Skeletal muscle tissue (tissue), 3 donors: ENCODE measurements at regions not wholly inside any gene's neighbourhood (a gene's known extent, or its start where the extent isn't known, plus 50 kb on each side); places are given as distances from the start of the nearest gene placed in this dataset.
"Not testable (repeated sequence)": the region's sequence is repeated elsewhere in the genome, so short reads cannot be mapped to it uniquely, and the experiment has no call there.

ENCODE experiments used
- H3K27ac ChIP-seq: one replicate; pipeline ENCODE4 v1.7.0; 2013; ENCODE audit warnings: mild to moderate bottlenecking, low read depth, low read length, inconsistent platforms
- H3K27me3 ChIP-seq, 3 donors: one replicate each; pipeline ENCODE4 v1.7.0; 2013; ENCODE audit warnings: low read length in 3 of 3; ENCODE audit not compliant: control insufficient read depth in 3 of 3, insufficient read depth in 3 of 3
- H3K36me3 ChIP-seq, 3 donors: one replicate each; pipeline ENCODE4 v1.7.0; 2013; ENCODE audit warnings: low read length in 3 of 3; ENCODE audit not compliant: control insufficient read depth in 3 of 3, insufficient read depth in 3 of 3
- H3K4me1 ChIP-seq, 3 donors: one replicate each; pipeline ENCODE4 v1.7.0; 2013; ENCODE audit warnings: low read length in 3 of 3, mild to moderate bottlenecking in 3 of 3; ENCODE audit not compliant: control insufficient read depth in 3 of 3, insufficient read depth in 3 of 3
- H3K4me3 ChIP-seq, 3 donors: one replicate each; pipeline ENCODE4 v1.7.0; 2013; ENCODE audit warnings: low read length in 3 of 3
- H3K9ac ChIP-seq, 3 donors: one replicate each; pipeline ENCODE4 v1.7.0; 2013; ENCODE audit warnings: low read length in 3 of 3, mild to moderate bottlenecking in 3 of 3, moderate library complexity in 2 of 3, low read depth in 1 of 3
- H3K9me3 ChIP-seq, 3 donors: one replicate each; pipeline ENCODE4 v1.7.0; 2013; ENCODE audit warnings: low read length in 3 of 3; ENCODE audit not compliant: control insufficient read depth in 3 of 3
- donor health status: Osteomylitis.

DNA sequence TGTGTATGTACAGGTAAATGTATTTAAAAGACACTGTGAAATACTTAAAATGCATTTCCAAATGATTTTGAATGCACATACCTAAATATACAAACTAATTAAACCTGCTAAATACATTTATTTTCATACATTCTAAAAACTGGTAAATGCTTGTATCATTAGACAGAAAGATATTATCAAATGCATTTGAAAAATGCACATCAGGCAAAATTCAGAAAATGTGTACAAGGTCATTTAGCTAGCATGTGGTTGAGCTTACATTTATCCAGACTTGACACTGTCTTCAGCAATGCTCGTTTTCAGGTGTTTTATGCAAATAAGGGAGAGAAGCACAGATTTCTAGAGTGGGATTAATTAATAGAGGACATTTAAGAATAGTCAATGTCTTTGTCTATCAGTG, 374.2 kb downstream of the SUCLG1 start:
- Histone ChIP-seq H3K4me1 (no peaks in the 10 kb centered on the region), H3K27me3 (no peaks in the 10 kb centered on the region), H3K9ac (no peak overlapping the region), H3K27ac (no peak overlapping the region), H3K36me3 (no peaks in the 10 kb centered on the region), H3K4me3 (no peak overlapping the region), H3K9me3 (no peaks in the 10 kb centered on the region)

DNA sequence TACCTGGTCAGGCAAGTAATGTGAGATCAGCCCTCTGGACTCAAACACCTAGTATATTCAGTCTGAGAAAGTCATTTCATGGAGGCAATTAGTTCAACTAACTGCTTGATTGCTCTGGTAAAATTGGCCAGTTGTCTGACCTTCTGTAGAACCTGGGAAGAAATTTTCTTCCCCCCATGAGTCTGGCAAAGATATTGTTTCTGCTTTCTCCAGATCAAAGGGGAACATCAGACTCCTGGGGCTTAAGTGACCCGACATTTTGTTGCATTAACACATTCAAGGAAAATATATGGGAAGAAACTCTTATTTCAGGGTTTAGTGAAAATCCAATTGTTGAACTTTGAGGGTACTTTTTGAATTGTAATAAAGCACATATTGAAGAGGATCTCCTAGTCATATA, 375.1 kb downstream of the SUCLG1 start:
- Histone ChIP-seq H3K4me1 (no peaks in the 10 kb centered on the region), H3K36me3 (no peaks in the 10 kb centered on the region), H3K9ac (no peak overlapping the region), H3K27me3 (no peaks in the 10 kb centered on the region), H3K9me3 (no peaks in the 10 kb centered on the region), H3K4me3 (no peak overlapping the region), H3K27ac (no peak overlapping the region)

DNA sequence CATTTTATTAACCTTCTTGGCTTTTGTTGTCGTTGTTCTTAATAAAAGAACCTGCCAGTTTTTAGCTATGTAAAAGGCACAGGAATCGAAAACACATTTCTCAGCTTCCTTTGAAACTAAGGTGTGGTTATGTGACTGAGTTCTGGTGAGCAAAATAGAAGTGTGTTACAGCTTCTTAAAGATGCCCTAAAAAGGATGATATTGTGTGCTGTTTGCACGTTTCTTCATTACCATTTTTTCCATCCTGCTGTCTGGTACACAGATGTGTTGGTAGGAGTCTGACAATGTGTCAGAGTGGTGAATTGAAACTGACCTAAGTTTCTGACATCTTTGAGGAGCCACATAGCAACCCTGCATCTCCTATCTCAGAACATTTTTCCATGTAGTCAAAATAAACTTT, 380.6 kb downstream of the SUCLG1 start:
- H3K9me3 ChIP-seq: no peaks in the 10 kb centered on the region
- H3K4me3 ChIP-seq: no peak overlapping the region
- no peak overlapping the region for H3K9ac ChIP-seq

DNA sequence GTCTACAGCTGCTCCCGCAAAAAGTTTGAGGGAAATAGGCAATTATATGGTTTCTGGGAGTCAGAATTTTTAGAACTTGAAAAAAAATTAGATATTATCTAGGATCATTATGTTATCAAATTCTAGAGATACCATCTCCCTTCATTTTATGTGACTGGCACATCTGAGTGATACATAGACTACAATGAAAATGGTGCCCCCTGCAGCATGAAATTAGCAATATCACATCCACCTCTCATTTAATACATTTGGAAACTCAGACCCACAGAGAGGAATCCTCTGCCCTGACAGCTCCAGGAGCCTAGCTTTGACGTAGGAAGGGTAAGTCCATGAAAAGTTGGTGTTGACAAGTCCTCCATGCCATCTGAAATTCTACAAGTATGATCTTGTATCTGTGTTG, 381.6 kb downstream of the SUCLG1 start:
- no peaks in the 10 kb centered on the region for H3K36me3 ChIP-seq
- no peaks in the 10 kb centered on the region for H3K4me1 ChIP-seq
- H3K9me3 ChIP-seq: no peaks in the 10 kb centered on the region
- H3K27me3 ChIP-seq: no peaks in the 10 kb centered on the region
- H3K4me3 ChIP-seq: no peak overlapping the region
- H3K9ac ChIP-seq: no peak overlapping the region
- no peak overlapping the region for H3K27ac ChIP-seq

More for the DNA sequence above, 380.6 kb downstream of the SUCLG1 start:
- Histone ChIP-seq H3K36me3 (no peaks in the 10 kb centered on the region), H3K27me3 (no peaks in the 10 kb centered on the region), H3K27ac (no peak overlapping the region), H3K4me1 (no peaks in the 10 kb centered on the region)

DNA sequence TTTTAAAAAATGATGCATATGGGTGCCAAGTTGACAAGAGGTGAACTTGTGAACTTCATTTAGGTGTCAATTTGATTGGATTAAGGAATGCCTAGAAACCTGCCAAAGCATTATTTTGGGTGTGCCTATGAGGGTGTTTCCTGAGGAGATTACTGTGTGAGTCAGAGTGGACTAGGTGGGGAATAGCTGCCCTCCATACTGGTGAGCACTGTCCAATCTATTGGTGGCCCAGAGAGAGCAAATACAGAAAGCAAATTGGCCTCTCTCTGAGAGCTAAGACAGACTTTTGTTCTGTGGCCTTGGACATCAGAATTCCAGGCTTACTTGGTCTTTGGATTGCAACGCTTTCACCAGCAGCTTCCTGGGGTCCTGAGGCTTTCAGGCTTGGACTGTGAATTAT, 388.0 kb downstream of the SUCLG1 start:
- Histone ChIP-seq H3K4me1 (no peaks in the 10 kb centered on the region), H3K27ac (no peak overlapping the region), H3K36me3 (no peaks in the 10 kb centered on the region), H3K27me3 (no peaks in the 10 kb centered on the region), H3K4me3 (no peak overlapping the region), H3K9me3 (no peaks in the 10 kb centered on the region), H3K9ac (no peak overlapping the region)

DNA sequence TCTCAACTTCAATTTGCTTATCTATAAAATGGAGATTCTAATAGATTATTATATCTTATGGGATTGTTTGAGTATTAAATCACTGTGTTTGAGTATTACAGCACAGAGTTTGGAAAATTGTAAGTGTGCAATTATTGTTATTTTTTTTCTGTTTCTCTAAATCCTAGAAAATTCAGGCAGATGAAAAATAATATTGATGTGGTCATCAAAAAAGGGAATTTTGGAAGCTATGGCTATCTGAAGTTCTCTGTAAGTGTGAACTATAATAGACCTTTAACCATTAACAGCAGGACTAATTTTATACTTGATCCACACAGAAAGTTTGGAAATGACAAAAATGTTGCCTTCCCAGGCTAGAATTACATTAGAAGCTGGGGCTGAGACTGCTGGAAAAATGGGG, 393.2 kb downstream of the SUCLG1 start:
- no peak overlapping the region for H3K27ac ChIP-seq
- no peak overlapping the region for H3K4me3 ChIP-seq
- H3K36me3 ChIP-seq: no peaks in the 10 kb centered on the region
- no peaks in the 10 kb centered on the region for H3K27me3 ChIP-seq
- no peaks in the 10 kb centered on the region for H3K9me3 ChIP-seq
- no peaks in the 10 kb centered on the region for H3K4me1 ChIP-seq
- no peak overlapping the region for H3K9ac ChIP-seq

DNA sequence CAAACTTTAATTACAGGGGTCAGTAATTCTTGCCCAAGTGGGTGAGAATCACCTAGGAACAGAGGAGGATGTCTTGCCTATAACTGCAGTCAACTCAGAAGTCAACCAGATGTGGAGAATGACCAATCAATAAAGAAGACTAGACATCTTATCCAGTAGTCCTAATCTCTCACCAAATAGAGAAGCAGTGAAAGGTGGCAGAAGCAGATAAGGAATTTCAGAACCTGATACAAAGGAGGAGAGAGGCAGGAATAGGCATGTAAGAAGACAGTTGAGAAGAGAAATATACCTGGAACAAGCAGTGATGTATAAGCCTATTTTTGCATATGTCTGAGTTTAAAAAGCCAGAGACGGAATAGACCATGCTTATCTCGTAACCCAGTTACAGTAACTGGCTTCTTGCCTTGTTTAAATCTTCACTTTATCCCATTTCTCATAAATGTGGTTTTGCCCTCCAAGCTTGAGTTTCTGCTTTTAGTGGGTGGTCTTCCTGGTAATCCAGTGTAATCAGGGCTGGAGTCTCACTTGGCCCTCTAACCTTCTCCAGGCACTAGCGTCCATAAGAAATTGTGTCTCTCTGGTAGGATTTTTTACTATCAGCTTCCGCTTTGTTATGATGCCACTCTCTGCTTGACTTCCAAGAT, 401.0 kb downstream of the SUCLG1 start:
- no peak overlapping the region for H3K9ac ChIP-seq
- H3K27me3 ChIP-seq: no peaks in the 10 kb centered on the region
- H3K4me3 ChIP-seq: no peak overlapping the region
- H3K4me1 ChIP-seq: peaks cover 0 to 2% (median 0%) of the 10 kb centered on the region in 3 donors
- H3K9me3 ChIP-seq: no peaks in the 10 kb centered on the region
- no peaks in the 10 kb centered on the region for H3K36me3 ChIP-seq
- no peak overlapping the region for H3K27ac ChIP-seq

DNA sequence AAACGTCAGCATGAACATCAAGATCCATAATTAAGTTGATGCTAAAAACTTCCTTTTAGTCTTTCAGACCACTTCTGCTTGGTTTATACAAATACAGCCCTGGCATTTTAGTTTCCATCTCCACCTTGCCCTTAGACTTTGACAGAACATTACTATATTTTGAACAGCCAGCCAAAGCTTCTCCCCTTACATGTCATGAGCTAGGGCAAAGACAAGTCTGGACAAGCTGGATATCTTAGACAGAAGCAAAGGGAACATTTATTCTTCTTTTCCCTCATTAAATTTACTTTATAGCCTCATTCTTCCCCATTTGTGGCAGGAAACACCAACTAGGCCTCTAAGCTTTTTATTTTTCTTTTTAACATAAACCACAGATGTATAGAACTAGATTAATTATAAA, 403.3 kb downstream of the SUCLG1 start:
- Histone ChIP-seq H3K4me3 (no peak overlapping the region), H3K27ac (no peak overlapping the region), H3K4me1 (peaks cover 0 to 2% (median 0%) of the 10 kb centered on the region in 3 donors), H3K27me3 (no peaks in the 10 kb centered on the region), H3K36me3 (no peaks in the 10 kb centered on the region), H3K9me3 (no peaks in the 10 kb centered on the region), H3K9ac (no peak overlapping the region)

DNA sequence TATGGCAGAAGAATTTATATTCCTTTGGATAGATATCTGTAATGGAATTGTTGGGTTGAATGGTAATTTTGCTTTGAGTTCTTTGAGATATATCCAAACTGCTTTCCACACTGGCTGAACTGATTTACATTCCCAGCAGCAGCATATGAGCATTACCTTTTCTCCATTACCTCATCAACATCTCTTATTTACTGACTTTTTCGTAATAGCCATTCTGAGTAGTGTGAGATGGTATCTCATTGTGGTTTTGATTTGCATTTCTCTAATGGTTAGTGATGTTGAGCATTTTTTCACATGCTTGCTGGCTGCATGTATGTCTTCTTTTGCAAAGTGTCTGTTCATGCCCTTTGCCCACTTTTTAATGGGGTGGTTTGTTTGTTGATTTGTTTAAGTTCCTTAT, 404.5 kb downstream of the SUCLG1 start:
- H3K27ac ChIP-seq, H3K4me3 ChIP-seq, H3K36me3 ChIP-seq, H3K27me3 ChIP-seq, H3K4me1 ChIP-seq, H3K9me3 ChIP-seq, H3K9ac ChIP-seq: not testable (repeated sequence)

DNA sequence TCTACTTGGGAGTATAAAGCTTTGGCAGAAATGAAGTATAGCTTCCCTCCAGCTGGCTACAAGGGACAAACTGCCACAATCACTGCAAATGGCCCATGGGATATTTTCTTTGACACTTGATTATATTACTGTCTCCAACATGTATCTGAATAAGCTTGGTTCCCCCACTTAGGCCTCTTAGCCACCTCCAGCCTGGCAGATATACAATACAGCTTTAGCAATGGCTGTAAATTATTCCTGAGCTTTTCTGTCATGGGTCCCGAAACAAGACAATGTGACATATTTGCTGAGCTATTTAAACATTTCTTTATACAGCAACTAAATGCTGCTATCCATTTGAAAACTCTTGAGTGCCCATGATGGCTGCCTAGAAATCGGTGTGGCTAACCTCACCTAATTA, 406.2 kb downstream of the SUCLG1 start:
- Histone ChIP-seq H3K27me3 (no peaks in the 10 kb centered on the region), H3K9me3 (no peaks in the 10 kb centered on the region), H3K9ac (no peak overlapping the region), H3K27ac (no peak overlapping the region), H3K36me3 (no peaks in the 10 kb centered on the region), H3K4me3 (no peak overlapping the region), H3K4me1 (peaks cover 0 to 2% (median 0%) of the 10 kb centered on the region in 3 donors)

DNA sequence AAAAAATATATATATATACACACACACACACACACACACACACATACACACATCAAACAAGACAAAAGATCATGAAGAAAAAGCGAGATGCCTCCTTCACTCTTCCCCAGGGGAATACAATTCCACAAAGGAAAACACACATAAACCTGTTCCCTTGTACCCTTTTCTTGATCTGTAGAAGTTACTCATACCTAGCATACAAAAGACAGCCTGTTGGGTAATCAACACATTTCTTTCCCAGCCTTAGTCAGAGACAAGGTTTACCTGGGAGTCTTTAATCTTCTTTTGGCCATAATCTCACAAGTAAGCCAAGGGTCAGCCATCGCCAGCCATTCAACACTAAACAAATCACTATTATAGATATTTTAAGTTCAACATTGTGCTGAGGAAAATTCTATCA, 407.0 kb downstream of the SUCLG1 start:
- Histone ChIP-seq H3K9ac (no peak overlapping the region), H3K27me3 (no peaks in the 10 kb centered on the region), H3K36me3 (no peaks in the 10 kb centered on the region), H3K27ac (no peak overlapping the region), H3K4me3 (no peak overlapping the region), H3K4me1 (peaks cover 0 to 2% (median 0%) of the 10 kb centered on the region in 3 donors), H3K9me3 (no peaks in the 10 kb centered on the region)
